Type B pancreatic cell (in vitro differentiated cells): ENCODE measurements at regions not wholly inside any gene's neighbourhood (a gene's known extent, or its start where the extent isn't known, plus 50 kb on each side); places are given as distances from the start of the nearest gene placed in this dataset.
"Not testable (repeated sequence)": the region's sequence is repeated elsewhere in the genome, so short reads cannot be mapped to it uniquely, and the experiment has no call there.

ENCODE experiments used
- DNase-seq: peaks from one replicate; pipeline ENCODE4 v3.0.0; 2021; ENCODE audit warnings: mixed read lengths; ENCODE audit not compliant: unreplicated experiment; ENCODE audit errors: extremely low spot score
- H3K27ac Mint-ChIP-seq: 2 replicates; pipeline ENCODE4 v1.8.0; 2021; ENCODE audit warnings: mild to moderate bottlenecking, mixed read lengths
- H3K27me3 Mint-ChIP-seq: 2 replicates; pipeline ENCODE4 v1.8.0; 2021; ENCODE audit warnings: mixed read lengths
- H3K36me3 Mint-ChIP-seq: 2 replicates; pipeline ENCODE4 v1.8.0; 2021; ENCODE audit warnings: mixed read lengths
- H3K4me1 Mint-ChIP-seq: one replicate; pipeline ENCODE4 v1.8.0; 2021; ENCODE audit warnings: mixed read lengths; ENCODE audit not compliant: unreplicated experiment
- H3K4me3 Mint-ChIP-seq: 2 replicates; pipeline ENCODE4 v1.8.0; 2021; ENCODE audit warnings: mild to moderate bottlenecking, mixed read lengths
- H3K9me3 Mint-ChIP-seq: 2 replicates; pipeline ENCODE4 v1.8.0; 2021; ENCODE audit warnings: mixed read lengths
- CTCF ChIP-seq: fragments of 200-600 bp; sonication (generic); conservative IDR thresholded peaks from 2 replicates; pipeline ENCODE4 v1.5.0; 2021; ENCODE audit warnings: antibody characterized with exemption, mild to moderate bottlenecking

- Mint-ChIP-seq H3K36me3 (no peaks in the 10 kb centered on the region), H3K4me3 (no peak overlapping the region), H3K27me3 (no peaks in the 10 kb centered on the region), H3K4me1 (no peaks in the 10 kb centered on the region), H3K27ac (no peak overlapping the region), H3K9me3 (peaks cover 13% of the 10 kb centered on the region)
- no peak for DNase-seq
- no peak for TF ChIP-seq CTCF
Measured at GRCh38 chr5:123940416-123940815, 428.4 kb downstream of the CSNK1G3 start.

- DNase-seq, result no peak
- Mint-ChIP-seq H3K27ac (no peak overlapping the region), H3K4me1 (no peaks in the 10 kb centered on the region), H3K36me3 (no peaks in the 10 kb centered on the region), H3K4me3 (no peak overlapping the region), H3K27me3 (no peaks in the 10 kb centered on the region), H3K9me3 (peaks cover 13% of the 10 kb centered on the region)
- TF ChIP-seq CTCF, result peak; percentile 64
Measured at GRCh38 chr5:123937230-123937629, 425.3 kb downstream of the CSNK1G3 start.

- Mint-ChIP-seq H3K9me3 (peaks cover 13% of the 10 kb centered on the region), H3K27me3 (no peaks in the 10 kb centered on the region), H3K27ac (no peak overlapping the region), H3K36me3 (no peaks in the 10 kb centered on the region), H3K4me3 (no peak overlapping the region), H3K4me1 (no peaks in the 10 kb centered on the region)
- no peak for TF ChIP-seq CTCF
- DNase-seq, result no peak
Measured at GRCh38 chr5:123936548-123936947, 424.6 kb downstream of the CSNK1G3 start.

GRCh38 chr5:123933812-123934211, 421.8 kb downstream of the CSNK1G3 start:
- not testable (repeated sequence) for H3K9me3 Mint-ChIP-seq, H3K27me3 Mint-ChIP-seq, H3K36me3 Mint-ChIP-seq, DNase-seq, H3K27ac Mint-ChIP-seq, H3K4me1 Mint-ChIP-seq, H3K4me3 Mint-ChIP-seq

GRCh38 chr5:123929055-123929474, 417.1 kb downstream of the CSNK1G3 start:
- Mint-ChIP-seq H3K4me3 (no peak overlapping the region), H3K27me3 (no peaks in the 10 kb centered on the region), H3K4me1 (peaks cover 5% of the 10 kb centered on the region), H3K36me3 (no peaks in the 10 kb centered on the region), H3K9me3 (peaks cover 3% of the 10 kb centered on the region), H3K27ac (no peak overlapping the region)
- DNase-seq, result no peak
- TF ChIP-seq CTCF, result no peak

GRCh38 chr5:123928401-123928800, 416.4 kb downstream of the CSNK1G3 start:
- no peaks in the 10 kb centered on the region for H3K36me3 Mint-ChIP-seq
- no peak for TF ChIP-seq CTCF
- no peak for DNase-seq
- H3K4me1 Mint-ChIP-seq, result peaks cover 5% of the 10 kb centered on the region
- no peak overlapping the region for H3K27ac Mint-ChIP-seq
- no peak overlapping the region for H3K4me3 Mint-ChIP-seq
- no peaks in the 10 kb centered on the region for H3K27me3 Mint-ChIP-seq
- peaks cover 3% of the 10 kb centered on the region for H3K9me3 Mint-ChIP-seq
